ENCODE measurements at regions not wholly inside any gene's neighbourhood (a gene's known extent, or its start where the extent isn't known, plus 50 kb on each side); places are given as distances from the start of the nearest gene placed in this dataset.
A peak's percentile ranks its signal among the peaks of the same experiment; 100 is the strongest.

DNA sequence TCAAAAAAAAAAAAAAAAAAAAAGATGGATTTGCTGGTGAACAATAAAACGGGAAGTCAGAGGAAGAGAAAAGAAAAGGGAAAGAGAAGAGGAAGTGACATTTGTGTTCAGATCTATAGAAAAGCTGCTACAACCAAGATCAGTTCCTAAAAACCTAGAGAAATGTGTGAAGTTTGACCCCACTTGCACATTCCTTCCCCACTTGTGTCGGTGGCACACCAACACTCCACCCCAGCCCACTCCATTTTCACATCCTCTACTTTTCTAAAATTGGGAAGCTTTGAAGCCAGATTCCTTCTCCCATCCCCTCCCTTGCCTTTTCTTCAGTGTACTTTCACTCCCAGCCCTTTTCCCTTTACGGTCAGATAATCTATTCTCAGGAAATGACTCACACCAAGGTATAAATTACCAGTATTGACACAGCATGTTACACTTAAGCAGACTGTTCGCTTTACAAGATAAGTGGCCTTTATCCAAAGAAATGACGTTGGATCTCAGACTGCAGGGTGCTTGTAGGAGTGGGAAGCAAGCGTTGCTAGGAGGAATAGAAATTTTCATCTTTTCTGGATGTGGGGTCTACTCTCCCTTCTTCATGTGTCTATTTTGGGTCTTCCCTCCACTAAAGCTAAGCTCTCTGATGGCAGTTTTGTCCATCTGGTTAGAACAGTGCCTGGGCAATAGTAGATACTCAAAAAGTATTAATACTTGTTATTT, 92.5 kb upstream of the ADGRF1 start (continued):
- TF ChIP-seq TP53 (CRISPR knock-in tag; conservative IDR thresholded peaks at IDR 0.05) (no peak), RXRB (CRISPR knock-in tag; IDR thresholded peaks at IDR 0.05; ENCODE audit: borderline replicate concordance) (peak; percentile 83), ZNF33A (CRISPR knock-in tag; IDR thresholded peaks at IDR 0.05; ENCODE audit: borderline replicate concordance) (no peak), ZNF562 (CRISPR knock-in tag; IDR thresholded peaks at IDR 0.05; ENCODE audit: borderline replicate concordance) (no peak), NR1H2 (CRISPR knock-in tag; IDR thresholded peaks at IDR 0.05; ENCODE audit: borderline replicate concordance, low read depth) (no peak), ZNF331 (CRISPR knock-in tag; IDR thresholded peaks at IDR 0.05) (0 out of 2 replicates have a peak, but pooled peaks have one; percentile 36), ZNF563 (CRISPR knock-in tag; IDR thresholded peaks at IDR 0.05) (no peak), ZFP36 (IDR thresholded peaks at IDR 0.05; ENCODE audit: borderline replicate concordance, low read depth, low read length, partially characterized antibody) (no peak), SNRNP70 (IDR thresholded peaks at IDR 0.05; ENCODE audit: low read depth, low read length) (no peak), ZNF367 (CRISPR knock-in tag; IDR thresholded peaks at IDR 0.05; ENCODE audit: borderline replicate concordance) (no peak), REPIN1 (CRISPR knock-in tag; IDR thresholded peaks at IDR 0.05; ENCODE audit: borderline replicate concordance, low read depth) (no peak), ZNF337 (CRISPR knock-in tag; IDR thresholded peaks at IDR 0.05; ENCODE audit: borderline replicate concordance, low read depth) (no peak), MAFG (CRISPR knock-in tag; IDR thresholded peaks at IDR 0.05) (no peak), POLR2G (IDR thresholded peaks at IDR 0.05; ENCODE audit: low read depth, low read length) (peak; percentile 64; the same call in 1 of the 2 replicates), ZNF83 (CRISPR knock-in tag; IDR thresholded peaks at IDR 0.05; ENCODE audit: borderline replicate concordance) (no peak), ELF1 (CRISPR knock-in tag; IDR thresholded peaks at IDR 0.05) (no peak), NKX3-1 (CRISPR knock-in tag; IDR thresholded peaks at IDR 0.05) (no peak), JUNB (CRISPR knock-in tag; IDR thresholded peaks at IDR 0.05; ENCODE audit: borderline replicate concordance) (peak; percentile 98), MTA3 (CRISPR knock-in tag; IDR thresholded peaks at IDR 0.05) (no peak), ARNT2 (CRISPR knock-in tag; IDR thresholded peaks at IDR 0.05; ENCODE audit: low read depth) (peak; percentile 46; the same call in 1 of the 2 replicates), HNF4G (IDR thresholded peaks at IDR 0.05; ENCODE audit: borderline replicate concordance, low read depth, low read length) (no peak), HNF4G (CRISPR knock-in tag; IDR thresholded peaks at IDR 0.05; ENCODE audit: borderline replicate concordance, low read depth) (0 out of 2 replicates have a peak, but pooled peaks have one; percentile 28), ZNF839 (CRISPR knock-in tag; IDR thresholded peaks at IDR 0.05; ENCODE audit: borderline replicate concordance) (no peak), ZNF282 (IDR thresholded peaks at IDR 0.05; ENCODE audit: partially characterized antibody) (no peak)
- TF ChIP-seq, protein P1, sequence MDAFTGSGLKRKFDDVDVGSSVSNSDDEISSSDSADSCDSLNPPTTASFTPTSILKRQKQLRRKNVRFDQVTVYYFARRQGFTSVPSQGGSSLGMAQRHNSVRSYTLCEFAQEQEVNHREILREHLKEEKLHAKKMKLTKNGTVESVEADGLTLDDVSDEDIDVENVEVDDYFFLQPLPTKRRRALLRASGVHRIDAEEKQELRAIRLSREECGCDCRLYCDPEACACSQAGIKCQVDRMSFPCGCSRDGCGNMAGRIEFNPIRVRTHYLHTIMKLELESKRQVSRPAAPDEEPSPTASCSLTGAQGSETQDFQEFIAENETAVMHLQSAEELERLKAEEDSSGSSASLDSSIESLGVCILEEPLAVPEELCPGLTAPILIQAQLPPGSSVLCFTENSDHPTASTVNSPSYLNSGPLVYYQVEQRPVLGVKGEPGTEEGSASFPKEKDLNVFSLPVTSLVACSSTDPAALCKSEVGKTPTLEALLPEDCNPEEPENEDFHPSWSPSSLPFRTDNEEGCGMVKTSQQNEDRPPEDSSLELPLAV (CRISPR knock-in tag; conservative IDR thresholded peaks at IDR 0.05; ENCODE audit: low read depth), result no peak
- TF ChIP-seq, protein P2, sequence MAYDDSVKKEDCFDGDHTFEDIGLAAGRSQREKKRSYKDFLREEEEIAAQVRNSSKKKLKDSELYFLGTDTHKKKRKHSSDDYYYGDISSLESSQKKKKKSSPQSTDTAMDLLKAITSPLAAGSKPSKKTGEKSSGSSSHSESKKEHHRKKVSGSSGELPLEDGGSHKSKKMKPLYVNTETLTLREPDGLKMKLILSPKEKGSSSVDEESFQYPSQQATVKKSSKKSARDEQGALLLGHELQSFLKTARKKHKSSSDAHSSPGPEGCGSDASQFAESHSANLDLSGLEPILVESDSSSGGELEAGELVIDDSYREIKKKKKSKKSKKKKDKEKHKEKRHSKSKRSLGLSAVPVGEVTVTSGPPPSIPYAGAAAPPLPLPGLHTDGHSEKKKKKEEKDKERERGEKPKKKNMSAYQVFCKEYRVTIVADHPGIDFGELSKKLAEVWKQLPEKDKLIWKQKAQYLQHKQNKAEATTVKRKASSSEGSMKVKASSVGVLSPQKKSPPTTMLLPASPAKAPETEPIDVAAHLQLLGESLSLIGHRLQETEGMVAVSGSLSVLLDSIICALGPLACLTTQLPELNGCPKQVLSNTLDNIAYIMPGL (CRISPR knock-in tag; IDR thresholded peaks at IDR 0.05; ENCODE audit: borderline replicate concordance in 1 of 2, low read depth in 1 of 2), result no peak
- TF ChIP-seq, protein P3, sequence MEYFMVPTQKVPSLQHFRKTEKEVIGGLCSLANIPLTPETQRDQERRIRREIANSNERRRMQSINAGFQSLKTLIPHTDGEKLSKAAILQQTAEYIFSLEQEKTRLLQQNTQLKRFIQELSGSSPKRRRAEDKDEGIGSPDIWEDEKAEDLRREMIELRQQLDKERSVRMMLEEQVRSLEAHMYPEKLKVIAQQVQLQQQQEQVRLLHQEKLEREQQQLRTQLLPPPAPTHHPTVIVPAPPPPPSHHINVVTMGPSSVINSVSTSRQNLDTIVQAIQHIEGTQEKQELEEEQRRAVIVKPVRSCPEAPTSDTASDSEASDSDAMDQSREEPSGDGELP (IDR thresholded peaks at IDR 0.05; ENCODE audit: borderline replicate concordance, low read depth), result 0 out of 2 replicates have a peak, but pooled peaks have one; percentile 21
